Activated CD4-positive, alpha-beta T cell treated with anti-CD3 and anti-CD28 coated beads, Interleukin-2, amount 50 U/mL, for 24 hours (primary cell): ENCODE measurements at regions not wholly inside any gene's neighbourhood (a gene's known extent, or its start where the extent isn't known, plus 50 kb on each side); places are given as distances from the start of the nearest gene placed in this dataset.

Source experiments
- DNase-seq, 2 donors: peaks; one replicate each; pipeline ENCODE4 v3.0.0-alpha.2; 2020; ENCODE audit warnings: low read depth in 1 of 2, low spot score in 1 of 2

- DNase-seq: no peak
Measured at GRCh38 chr11:104830508-104830907, 67.8 kb downstream of the CASP12 start.

DNA sequence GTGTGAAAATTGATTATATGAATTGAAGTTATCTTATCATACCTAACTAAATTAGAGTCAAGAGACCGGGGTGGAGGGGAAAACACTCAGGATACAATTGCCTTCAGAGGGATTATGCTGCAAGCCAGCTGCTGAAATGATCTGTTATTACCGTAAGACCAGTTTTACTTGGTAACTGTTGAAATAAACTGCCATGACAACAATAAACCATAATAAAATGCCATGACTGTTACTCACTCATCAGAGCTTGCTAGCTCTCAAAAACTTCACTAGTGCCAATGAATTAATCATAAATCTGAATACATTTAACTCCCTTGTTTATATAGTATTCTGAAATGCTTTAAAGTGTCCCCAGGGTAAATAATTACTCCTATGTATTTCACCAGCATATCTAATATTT, 68.2 kb downstream of the CASP12 start:
- no peak for DNase-seq

DNA sequence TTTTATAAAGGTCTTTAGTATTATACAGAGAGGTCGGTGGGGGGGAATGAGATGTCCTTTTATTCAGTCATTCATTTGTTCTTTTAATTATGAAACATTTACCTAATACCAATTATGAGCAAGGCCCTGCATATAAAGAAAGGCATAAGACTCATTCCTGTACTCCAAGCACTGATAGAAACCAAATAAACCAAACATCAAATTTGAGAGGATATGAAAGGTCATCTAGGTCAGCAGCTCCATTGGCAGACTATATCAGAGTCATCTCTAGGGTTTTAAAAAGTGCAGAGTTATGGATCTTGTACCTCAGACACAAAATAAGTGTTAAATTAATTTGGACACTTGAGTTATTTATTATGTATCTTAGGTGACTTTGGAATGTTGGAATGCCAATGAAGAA, 71.5 kb downstream of the CASP12 start:
- DNase-seq: no peak

DNA sequence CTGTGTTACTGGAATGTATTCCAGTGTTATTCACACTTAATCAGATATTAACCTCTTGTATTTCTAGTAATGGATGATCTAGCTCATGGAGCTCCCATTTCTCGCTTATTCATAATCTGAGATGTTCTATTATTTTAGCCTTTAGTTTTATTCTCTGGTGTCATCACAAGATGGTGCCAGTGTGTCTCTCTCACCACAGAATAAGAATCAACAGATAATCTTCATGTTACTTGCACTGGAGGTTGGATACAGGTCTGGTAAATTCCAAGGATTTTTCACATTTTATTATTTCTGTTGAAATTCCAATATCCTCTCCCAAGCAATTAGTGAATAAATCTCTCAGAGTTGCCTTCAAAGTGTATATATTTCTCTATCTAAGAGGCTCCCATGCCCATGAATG, 74.6 kb downstream of the CASP12 start:
- no peak for DNase-seq

DNA sequence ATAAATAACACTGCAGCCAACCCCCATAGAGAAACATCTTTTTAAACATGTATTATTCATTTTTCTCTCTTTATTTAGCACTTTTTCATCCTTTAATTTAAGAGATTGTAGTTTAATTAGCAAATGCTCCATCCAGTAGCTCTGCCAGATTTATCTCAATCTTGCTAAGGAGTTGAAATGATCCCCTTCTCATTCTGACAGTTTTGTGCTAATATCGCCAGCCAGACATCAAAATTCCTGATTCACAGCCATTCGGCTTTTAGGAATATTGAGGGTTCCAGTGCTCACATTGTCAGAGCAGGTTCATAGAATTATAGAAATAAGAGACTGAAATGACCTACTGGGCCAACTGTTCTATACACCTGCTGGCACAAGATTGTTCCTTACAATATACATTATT, 77.8 kb downstream of the CASP12 start:
- DNase-seq: no peak

- DNase-seq: no peak
Measured at GRCh38 chr11:104819603-104820002, 78.7 kb downstream of the CASP12 start.

GRCh38 chr11:104819107-104819506, 79.2 kb downstream of the CASP12 start:
- no peak for DNase-seq

DNA sequence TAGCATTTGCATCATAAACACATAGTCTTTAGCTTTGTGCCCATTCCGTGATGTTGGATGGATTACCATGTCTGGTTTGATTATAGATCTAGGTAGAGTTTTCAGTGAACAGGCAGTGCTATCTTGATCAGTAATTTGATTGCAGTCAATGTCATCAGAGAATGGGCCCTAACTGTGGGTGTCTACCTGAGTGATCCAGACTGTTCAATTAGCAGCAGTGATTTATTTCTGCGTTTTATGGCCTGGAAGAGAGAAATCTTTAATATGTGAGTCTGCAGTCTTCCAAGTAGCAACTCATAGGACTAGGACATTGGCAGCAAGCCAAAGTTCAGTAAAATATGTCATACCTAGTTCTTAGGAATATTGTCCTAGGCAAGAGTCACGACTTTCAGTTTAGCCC, 80.3 kb downstream of the CASP12 start:
- DNase-seq: no peak

DNA sequence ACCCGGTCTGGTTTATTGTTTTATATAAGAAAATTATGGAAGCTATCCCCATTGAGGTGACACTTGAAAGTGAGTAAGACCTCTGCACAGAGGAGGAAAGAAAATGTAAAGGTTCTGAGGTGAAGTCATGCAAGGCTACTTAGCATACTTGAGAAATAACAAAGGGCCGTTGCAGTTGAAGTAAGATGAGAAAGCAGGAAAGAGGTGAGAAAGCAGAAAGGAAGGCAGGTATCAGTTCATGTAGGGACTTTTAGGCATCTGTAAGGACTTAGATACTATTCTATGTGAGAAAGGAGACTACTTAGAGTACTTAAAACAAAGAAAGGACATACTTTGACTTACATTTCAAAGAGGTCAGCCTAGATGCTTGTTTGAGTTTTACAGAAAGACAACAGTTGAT, 84.7 kb downstream of the CASP12 start:
- no peak for DNase-seq

- DNase-seq: no peak
Measured at GRCh38 chr11:104812103-104812788, 86.0 kb downstream of the CASP12 start.

- no peak for DNase-seq
Measured at GRCh38 chr11:104803776-104804175, 94.5 kb downstream of the CASP12 start.

DNA sequence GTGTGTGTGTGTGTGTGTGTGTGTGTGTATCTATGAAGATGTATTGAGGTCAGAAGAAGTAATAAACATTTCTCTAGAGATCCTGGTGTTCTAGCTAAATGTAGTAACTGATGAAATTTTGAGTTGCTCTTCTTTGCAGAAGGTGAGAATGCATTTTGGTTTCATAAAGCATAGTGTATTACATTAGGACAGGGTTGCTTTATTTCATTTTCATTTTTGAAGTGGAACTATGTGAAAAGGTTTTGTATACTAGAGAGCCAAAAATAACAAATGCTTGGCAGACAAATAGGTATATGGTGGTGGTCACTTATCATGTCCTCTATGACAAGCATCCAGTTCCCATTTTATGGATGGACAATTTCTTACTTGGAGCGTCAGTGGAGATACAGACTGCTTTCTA, 99.0 kb downstream of the CASP12 start:
- no peak for DNase-seq

- no peak for DNase-seq
Measured at GRCh38 chr11:104798789-104799188, 99.5 kb downstream of the CASP12 start.

DNA sequence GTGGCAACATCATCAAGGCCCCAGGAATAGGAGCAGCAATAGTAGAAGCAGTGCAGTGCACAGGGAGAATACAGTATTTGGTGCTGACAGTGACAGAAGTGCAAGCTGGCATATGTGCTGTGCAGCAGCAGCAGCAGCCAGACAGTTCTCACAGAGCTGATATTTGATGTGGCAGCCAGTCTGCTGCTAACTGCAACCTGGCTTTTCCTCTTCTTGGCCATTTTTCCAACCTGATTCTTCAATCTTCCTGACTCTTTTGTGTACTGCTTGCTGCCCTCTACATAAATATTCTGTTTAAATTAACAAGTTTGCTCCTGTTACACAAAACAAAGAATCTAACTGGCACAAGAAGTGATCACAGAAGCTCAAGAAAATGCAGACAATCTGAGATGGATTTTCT, 102.0 kb downstream of the CASP12 start:
- DNase-seq: no peak

DNA sequence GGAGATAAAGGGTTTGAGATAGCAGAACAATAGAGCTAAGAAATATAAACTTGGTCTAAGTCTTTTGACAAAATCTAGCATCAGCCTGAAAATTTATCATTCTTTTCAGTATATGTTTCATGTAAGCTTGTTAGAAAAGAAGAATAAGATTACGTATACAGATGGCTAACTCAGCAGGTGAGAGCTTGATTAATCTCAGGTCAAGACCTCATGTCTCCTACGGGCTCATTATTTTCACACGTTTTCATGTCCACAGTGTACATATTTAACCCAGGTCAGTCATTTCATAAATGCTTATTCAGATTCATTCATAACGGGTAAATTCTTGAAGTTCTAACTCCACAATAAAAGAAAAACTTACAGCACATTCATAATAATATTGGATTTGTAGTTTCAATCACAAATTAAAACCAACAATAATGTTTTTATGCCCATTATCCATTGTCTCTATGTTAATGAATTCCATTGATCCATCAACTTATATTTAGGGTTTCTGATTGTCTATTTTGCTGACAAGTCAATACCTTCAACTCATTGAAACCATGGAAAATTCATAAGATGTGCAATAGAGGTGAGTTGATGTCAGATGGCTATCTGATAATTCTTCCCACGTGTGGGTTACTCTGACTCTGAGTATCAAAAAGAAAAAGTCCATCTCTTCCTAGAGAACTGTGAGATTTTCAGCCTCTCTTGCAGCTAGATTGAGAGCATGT, 102.6 kb downstream of the CASP12 start:
- DNase-seq: no peak

GRCh38 chr11:104792861-104793260, 105.4 kb downstream of the CASP12 start:
- DNase-seq: no peak

DNA sequence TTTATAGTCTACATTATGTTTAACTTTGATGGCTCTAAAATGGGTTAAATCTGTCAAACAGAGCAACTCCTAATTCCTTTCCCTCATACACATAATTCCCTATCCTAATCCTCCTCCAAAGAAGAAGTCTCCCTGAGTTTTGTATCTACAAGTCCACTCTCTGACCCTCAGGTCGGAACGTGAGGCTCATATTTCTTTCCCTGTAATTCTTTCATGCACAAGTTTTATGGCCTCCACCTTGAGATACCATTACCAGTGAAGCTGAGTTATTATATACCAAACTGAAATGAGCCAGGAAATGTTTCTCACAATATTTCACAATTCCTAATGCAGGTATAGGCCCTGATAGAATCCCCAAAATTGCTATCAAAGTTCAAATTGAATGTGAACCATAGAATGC, 106.4 kb downstream of the CASP12 start:
- no peak for DNase-seq

GRCh38 chr11:104784684-104785460, 113.4 kb downstream of the CASP12 start:
- DNase-seq: no peak

- no peak for DNase-seq
Measured at GRCh38 chr11:104783241-104783640, 115.0 kb downstream of the CASP12 start.

- no peak for DNase-seq
Measured at GRCh38 chr11:104782377-104782754, 115.9 kb downstream of the CASP12 start.

GRCh38 chr11:104781719-104782376, 116.4 kb downstream of the CASP12 start:
- DNase-seq: no peak

DNA sequence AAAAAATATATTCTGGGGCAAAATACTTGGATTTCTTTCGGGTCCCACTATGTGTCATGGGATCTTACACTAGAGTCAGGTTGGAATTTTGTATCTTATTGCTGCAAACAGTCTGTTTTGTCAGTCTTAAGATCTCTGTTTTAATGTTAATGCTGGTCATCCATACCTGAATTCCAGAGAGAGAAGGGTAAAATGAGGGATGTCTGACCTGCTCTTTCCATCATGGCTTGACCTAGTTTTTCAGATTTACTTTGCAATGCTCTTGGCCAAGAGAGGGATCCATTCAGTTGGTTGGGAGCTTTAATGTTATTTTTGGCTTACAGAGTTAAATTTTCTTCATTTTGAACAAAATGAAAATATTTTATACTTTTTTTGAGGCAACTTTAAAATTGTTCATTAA, 117.2 kb downstream of the CASP12 start:
- DNase-seq: no peak
